ENCODE measurements at regions not wholly inside any gene's neighbourhood (a gene's known extent, or its start where the extent isn't known, plus 50 kb on each side); places are given as distances from the start of the nearest gene placed in this dataset.

- TF ChIP-seq, protein P1, sequence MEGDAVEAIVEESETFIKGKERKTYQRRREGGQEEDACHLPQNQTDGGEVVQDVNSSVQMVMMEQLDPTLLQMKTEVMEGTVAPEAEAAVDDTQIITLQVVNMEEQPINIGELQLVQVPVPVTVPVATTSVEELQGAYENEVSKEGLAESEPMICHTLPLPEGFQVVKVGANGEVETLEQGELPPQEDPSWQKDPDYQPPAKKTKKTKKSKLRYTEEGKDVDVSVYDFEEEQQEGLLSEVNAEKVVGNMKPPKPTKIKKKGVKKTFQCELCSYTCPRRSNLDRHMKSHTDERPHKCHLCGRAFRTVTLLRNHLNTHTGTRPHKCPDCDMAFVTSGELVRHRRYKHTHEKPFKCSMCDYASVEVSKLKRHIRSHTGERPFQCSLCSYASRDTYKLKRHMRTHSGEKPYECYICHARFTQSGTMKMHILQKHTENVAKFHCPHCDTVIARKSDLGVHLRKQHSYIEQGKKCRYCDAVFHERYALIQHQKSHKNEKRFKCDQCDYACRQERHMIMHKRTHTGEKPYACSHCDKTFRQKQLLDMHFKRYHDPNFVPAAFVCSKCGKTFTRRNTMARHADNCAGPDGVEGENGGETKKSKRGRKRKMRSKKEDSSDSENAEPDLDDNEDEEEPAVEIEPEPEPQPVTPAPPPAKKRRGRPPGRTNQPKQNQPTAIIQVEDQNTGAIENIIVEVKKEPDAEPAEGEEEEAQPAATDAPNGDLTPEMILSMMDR (IDR thresholded peaks at IDR 0.05; ENCODE audit: insufficient read depth, low read length, poor library complexity, severe bottlenecking): no peak
- Histone ChIP-seq H3K27me3 (ENCODE audit: control insufficient read depth, insufficient read depth, low read length) (no peaks in the 10 kb centered on the region), H3K4me3 (ENCODE audit: low read depth, low read length) (no peak overlapping the region), H3K36me3 (ENCODE audit: control insufficient read depth, insufficient read depth, low read length) (no peaks in the 10 kb centered on the region)
- no peak for DNase-seq (ENCODE audit: low read depth)
Observed at GRCh38 chr4:149870008-149870407, 54.4 kb upstream of the IQCM start.

DNA sequence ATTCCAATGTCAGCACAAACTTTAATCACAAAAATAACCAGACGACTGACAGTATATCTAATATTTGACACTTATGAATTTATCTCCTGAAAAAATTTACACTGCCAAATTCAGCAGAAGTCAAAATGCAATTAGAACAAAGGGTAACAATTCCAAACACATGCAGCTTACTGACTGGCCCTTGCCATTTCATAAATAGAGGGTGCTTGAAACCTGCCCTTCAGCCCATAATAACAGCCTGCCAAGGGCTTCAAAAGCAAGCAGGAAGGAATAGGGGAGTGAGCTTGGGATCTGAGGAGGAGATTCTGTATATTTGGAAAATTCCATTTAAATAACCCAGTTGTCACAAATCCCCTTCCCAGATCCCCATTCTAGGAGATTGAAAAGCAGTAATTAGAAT, 66.1 kb upstream of the IQCM start:
- H3K27me3 ChIP-seq (ENCODE audit: control insufficient read depth, insufficient read depth, low read length): no peaks in the 10 kb centered on the region
- no peak for DNase-seq (ENCODE audit: low read depth)
- TF ChIP-seq, protein P1 (IDR thresholded peaks at IDR 0.05; ENCODE audit: insufficient read depth, low read length, poor library complexity, severe bottlenecking): no peak
- H3K4me3 ChIP-seq (ENCODE audit: low read depth, low read length): no peak overlapping the region
- no peaks in the 10 kb centered on the region for H3K36me3 ChIP-seq (ENCODE audit: control insufficient read depth, insufficient read depth, low read length)

- TF ChIP-seq, protein P1 (IDR thresholded peaks at IDR 0.05; ENCODE audit: insufficient read depth, low read length, poor library complexity, severe bottlenecking): no peak
- DNase-seq (ENCODE audit: low read depth): no peak
- H3K4me3 ChIP-seq (ENCODE audit: low read depth, low read length): no peak overlapping the region
- no peaks in the 10 kb centered on the region for H3K36me3 ChIP-seq (ENCODE audit: control insufficient read depth, insufficient read depth, low read length)
- H3K27me3 ChIP-seq (ENCODE audit: control insufficient read depth, insufficient read depth, low read length): no peaks in the 10 kb centered on the region
Observed at GRCh38 chr4:149882251-149882650, 66.6 kb upstream of the IQCM start.

- TF ChIP-seq, protein P1 (IDR thresholded peaks at IDR 0.05; ENCODE audit: insufficient read depth, low read length, poor library complexity, severe bottlenecking): no peak
- DNase-seq (ENCODE audit: low read depth): no peak
- Histone ChIP-seq H3K27me3 (ENCODE audit: control insufficient read depth, insufficient read depth, low read length) (no peaks in the 10 kb centered on the region), H3K4me3 (ENCODE audit: low read depth, low read length) (no peak overlapping the region), H3K36me3 (ENCODE audit: control insufficient read depth, insufficient read depth, low read length) (no peaks in the 10 kb centered on the region)
Observed at GRCh38 chr4:149884046-149884445, 68.4 kb upstream of the IQCM start.

DNA sequence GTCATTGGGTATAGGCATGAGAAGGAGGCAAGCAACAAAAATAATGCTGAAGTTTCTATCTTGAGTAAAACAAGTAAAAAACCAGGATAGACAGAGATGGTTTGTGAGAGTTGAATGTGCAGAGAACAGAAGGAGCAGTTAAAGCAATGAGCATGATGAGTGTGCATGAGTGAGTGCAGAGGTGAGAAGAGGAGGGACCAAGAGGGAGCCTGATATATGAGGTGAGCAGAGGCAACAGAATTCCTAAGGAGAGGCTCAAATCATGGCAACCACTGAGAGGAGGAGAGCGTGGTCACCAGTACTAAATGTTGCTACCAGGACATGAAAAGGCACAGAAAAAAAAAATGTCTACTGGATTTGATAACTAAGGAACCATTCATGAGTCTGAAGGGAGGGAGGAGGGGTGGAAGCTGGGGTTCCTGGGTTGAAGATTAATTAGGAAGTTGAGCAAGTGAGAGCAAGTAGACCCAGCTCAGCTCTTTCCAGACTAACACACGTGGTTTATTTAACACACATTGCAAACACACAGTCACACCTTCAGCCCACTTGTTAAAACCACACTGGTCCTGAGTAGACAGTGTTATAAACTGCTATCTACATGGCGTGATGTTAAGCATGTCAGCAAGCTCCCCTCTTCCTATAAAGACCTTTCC, 69.0 kb upstream of the IQCM start:
- Histone ChIP-seq H3K4me3 (ENCODE audit: low read depth, low read length) (no peak overlapping the region), H3K27me3 (ENCODE audit: control insufficient read depth, insufficient read depth, low read length) (no peaks in the 10 kb centered on the region), H3K36me3 (ENCODE audit: control insufficient read depth, insufficient read depth, low read length) (no peaks in the 10 kb centered on the region)
- DNase-seq (ENCODE audit: low read depth): no peak
- TF ChIP-seq, protein P1 (IDR thresholded peaks at IDR 0.05; ENCODE audit: insufficient read depth, low read length, poor library complexity, severe bottlenecking): no peak

GRCh38 chr4:149885896-149886295, 70.3 kb upstream of the IQCM start:
- Histone ChIP-seq H3K36me3 (ENCODE audit: control insufficient read depth, insufficient read depth, low read length) (no peaks in the 10 kb centered on the region), H3K4me3 (ENCODE audit: low read depth, low read length) (no peak overlapping the region), H3K27me3 (ENCODE audit: control insufficient read depth, insufficient read depth, low read length) (no peaks in the 10 kb centered on the region)
- DNase-seq (ENCODE audit: low read depth): no peak
- TF ChIP-seq, protein P1 (IDR thresholded peaks at IDR 0.05; ENCODE audit: insufficient read depth, low read length, poor library complexity, severe bottlenecking): no peak

Data from kidney epithelial cell (primary cell).